ENCODE measurements at regions not wholly inside any gene's neighbourhood (a gene's known extent, or its start where the extent isn't known, plus 50 kb on each side); places are given as distances from the start of the nearest gene placed in this dataset.

DNA sequence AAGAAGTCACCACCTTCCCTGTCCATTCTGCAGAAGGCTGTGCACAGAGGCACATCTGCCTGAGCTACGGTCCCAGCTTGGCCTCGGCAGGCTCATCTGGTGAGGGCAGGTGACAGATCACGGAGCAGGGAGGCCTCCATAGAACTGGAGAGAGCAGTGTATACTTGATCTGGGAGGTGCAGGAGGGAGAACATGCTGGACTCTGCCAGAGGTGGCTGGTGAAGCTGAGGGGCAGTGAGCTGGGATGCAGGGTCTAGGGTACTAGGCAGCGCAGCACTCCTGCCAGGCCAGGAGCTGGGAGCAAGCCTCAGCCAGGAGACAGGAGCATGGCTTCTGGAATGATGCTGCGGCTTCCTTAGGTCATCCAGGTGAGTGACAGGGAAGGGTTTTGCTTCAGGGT, 553.0 kb downstream of the TCERG1L start:
- no peaks in the 10 kb centered on the region for H3K79me2 ChIP-seq (replicated peaks; ENCODE audit: insufficient read depth)
- ATAC-seq (no peak), DNase-seq (ENCODE audit: low spot score) (no peak)
- H3K4me1 ChIP-seq (ENCODE audit: insufficient read depth), result no peaks in the 10 kb centered on the region
- H4K20me1 ChIP-seq (replicated peaks; ENCODE audit: insufficient read depth), result no peaks in the 10 kb centered on the region
- no peak overlapping the region for H3K27ac ChIP-seq (ENCODE audit: low read depth)
- no peaks in the 10 kb centered on the region for H3K9me2 ChIP-seq (ENCODE audit: insufficient read depth)
- no peak overlapping the region for H2AFZ ChIP-seq
- Mint-ChIP-seq H3K4me3 (no peak overlapping the region), H3K27ac (no peak overlapping the region), H3K36me3 (ENCODE audit: low read depth) (peaks cover 17% of the 10 kb centered on the region; the same call in 2 of the 3 replicates), H3K4me1 (no peaks in the 10 kb centered on the region), H3K27me3 (ENCODE audit: insufficient read depth, low read depth, poor library complexity) (peaks cover 4% of the 10 kb centered on the region), H3K9me3 (peaks cover 70% of the 10 kb centered on the region)
- H3K4me3 ChIP-seq, result no peak overlapping the region
- TF ChIP-seq STAT1 (IDR thresholded peaks at IDR 0.05; ENCODE audit: unreplicated experiment), result no peak
- TF ChIP-seq, protein P1, sequence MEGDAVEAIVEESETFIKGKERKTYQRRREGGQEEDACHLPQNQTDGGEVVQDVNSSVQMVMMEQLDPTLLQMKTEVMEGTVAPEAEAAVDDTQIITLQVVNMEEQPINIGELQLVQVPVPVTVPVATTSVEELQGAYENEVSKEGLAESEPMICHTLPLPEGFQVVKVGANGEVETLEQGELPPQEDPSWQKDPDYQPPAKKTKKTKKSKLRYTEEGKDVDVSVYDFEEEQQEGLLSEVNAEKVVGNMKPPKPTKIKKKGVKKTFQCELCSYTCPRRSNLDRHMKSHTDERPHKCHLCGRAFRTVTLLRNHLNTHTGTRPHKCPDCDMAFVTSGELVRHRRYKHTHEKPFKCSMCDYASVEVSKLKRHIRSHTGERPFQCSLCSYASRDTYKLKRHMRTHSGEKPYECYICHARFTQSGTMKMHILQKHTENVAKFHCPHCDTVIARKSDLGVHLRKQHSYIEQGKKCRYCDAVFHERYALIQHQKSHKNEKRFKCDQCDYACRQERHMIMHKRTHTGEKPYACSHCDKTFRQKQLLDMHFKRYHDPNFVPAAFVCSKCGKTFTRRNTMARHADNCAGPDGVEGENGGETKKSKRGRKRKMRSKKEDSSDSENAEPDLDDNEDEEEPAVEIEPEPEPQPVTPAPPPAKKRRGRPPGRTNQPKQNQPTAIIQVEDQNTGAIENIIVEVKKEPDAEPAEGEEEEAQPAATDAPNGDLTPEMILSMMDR (conservative IDR thresholded peaks at IDR 0.05; ENCODE audit: low read depth in 2 of 2), result no peak
- TF ChIP-seq, protein P2, sequence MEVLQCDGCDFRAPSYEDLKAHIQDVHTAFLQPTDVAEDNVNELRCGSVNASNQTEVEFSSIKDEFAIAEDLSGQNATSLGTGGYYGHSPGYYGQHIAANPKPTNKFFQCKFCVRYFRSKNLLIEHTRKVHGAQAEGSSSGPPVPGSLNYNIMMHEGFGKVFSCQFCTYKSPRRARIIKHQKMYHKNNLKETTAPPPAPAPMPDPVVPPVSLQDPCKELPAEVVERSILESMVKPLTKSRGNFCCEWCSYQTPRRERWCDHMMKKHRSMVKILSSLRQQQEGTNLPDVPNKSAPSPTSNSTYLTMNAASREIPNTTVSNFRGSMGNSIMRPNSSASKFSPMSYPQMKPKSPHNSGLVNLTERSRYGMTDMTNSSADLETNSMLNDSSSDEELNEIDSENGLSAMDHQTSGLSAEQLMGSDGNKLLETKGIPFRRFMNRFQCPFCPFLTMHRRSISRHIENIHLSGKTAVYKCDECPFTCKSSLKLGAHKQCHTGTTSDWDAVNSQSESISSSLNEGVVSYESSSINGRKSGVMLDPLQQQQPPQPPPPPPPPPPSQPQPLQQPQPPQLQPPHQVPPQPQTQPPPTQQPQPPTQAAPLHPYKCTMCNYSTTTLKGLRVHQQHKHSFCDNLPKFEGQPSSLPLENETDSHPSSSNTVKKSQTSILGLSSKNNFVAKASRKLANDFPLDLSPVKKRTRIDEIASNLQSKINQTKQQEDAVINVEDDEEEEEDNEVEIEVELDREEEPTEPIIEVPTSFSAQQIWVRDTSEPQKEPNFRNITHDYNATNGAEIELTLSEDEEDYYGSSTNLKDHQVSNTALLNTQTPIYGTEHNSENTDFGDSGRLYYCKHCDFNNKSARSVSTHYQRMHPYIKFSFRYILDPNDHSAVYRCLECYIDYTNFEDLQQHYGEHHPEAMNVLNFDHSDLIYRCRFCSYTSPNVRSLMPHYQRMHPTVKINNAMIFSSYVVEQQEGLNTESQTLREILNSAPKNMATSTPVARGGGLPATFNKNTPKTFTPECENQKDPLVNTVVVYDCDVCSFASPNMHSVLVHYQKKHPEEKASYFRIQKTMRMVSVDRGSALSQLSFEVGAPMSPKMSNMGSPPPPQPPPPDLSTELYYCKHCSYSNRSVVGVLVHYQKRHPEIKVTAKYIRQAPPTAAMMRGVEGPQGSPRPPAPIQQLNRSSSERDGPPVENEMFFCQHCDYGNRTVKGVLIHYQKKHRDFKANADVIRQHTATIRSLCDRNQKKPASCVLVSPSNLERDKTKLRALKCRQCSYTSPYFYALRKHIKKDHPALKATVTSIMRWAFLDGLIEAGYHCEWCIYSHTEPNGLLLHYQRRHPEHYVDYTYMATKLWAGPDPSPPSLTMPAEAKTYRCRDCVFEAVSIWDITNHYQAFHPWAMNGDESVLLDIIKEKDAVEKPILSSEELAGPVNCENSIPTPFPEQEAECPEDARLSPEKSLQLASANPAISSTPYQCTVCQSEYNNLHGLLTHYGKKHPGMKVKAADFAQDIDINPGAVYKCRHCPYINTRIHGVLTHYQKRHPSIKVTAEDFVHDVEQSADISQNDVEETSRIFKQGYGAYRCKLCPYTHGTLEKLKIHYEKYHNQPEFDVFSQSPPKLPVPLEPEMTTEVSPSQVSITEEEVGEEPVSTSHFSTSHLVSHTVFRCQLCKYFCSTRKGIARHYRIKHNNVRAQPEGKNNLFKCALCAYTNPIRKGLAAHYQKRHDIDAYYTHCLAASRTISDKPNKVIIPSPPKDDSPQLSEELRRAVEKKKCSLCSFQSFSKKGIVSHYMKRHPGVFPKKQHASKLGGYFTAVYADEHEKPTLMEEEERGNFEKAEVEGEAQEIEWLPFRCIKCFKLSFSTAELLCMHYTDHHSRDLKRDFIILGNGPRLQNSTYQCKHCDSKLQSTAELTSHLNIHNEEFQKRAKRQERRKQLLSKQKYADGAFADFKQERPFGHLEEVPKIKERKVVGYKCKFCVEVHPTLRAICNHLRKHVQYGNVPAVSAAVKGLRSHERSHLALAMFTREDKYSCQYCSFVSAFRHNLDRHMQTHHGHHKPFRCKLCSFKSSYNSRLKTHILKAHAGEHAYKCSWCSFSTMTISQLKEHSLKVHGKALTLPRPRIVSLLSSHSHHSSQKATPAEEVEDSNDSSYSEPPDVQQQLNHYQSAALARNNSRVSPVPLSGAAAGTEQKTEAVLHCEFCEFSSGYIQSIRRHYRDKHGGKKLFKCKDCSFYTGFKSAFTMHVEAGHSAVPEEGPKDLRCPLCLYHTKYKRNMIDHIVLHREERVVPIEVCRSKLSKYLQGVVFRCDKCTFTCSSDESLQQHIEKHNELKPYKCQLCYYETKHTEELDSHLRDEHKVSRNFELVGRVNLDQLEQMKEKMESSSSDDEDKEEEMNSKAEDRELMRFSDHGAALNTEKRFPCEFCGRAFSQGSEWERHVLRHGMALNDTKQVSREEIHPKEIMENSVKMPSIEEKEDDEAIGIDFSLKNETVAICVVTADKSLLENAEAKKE (CRISPR knock-in tag; IDR thresholded peaks at IDR 0.05), result no peak
- TF ChIP-seq EZH2 (IDR thresholded peaks at IDR 0.05; ENCODE audit: low read depth, unreplicated experiment), result no peak
- no peak for TF ChIP-seq POLR2AphosphoS5 (IDR thresholded peaks at IDR 0.05; ENCODE audit: low read depth)
- TF ChIP-seq NANOG (IDR thresholded peaks at IDR 0.05; ENCODE audit: borderline replicate concordance), result no peak
- TF ChIP-seq, protein P3, sequence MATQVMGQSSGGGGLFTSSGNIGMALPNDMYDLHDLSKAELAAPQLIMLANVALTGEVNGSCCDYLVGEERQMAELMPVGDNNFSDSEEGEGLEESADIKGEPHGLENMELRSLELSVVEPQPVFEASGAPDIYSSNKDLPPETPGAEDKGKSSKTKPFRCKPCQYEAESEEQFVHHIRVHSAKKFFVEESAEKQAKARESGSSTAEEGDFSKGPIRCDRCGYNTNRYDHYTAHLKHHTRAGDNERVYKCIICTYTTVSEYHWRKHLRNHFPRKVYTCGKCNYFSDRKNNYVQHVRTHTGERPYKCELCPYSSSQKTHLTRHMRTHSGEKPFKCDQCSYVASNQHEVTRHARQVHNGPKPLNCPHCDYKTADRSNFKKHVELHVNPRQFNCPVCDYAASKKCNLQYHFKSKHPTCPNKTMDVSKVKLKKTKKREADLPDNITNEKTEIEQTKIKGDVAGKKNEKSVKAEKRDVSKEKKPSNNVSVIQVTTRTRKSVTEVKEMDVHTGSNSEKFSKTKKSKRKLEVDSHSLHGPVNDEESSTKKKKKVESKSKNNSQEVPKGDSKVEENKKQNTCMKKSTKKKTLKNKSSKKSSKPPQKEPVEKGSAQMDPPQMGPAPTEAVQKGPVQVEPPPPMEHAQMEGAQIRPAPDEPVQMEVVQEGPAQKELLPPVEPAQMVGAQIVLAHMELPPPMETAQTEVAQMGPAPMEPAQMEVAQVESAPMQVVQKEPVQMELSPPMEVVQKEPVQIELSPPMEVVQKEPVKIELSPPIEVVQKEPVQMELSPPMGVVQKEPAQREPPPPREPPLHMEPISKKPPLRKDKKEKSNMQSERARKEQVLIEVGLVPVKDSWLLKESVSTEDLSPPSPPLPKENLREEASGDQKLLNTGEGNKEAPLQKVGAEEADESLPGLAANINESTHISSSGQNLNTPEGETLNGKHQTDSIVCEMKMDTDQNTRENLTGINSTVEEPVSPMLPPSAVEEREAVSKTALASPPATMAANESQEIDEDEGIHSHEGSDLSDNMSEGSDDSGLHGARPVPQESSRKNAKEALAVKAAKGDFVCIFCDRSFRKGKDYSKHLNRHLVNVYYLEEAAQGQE (IDR thresholded peaks at IDR 0.05; ENCODE audit: unreplicated experiment), result no peak
- TF ChIP-seq EZH2phosphoT487 (IDR thresholded peaks at IDR 0.05; ENCODE audit: unreplicated experiment), result no peak
- no peak for TF ChIP-seq CREB1 (CRISPR knock-in tag; IDR thresholded peaks at IDR 0.05; ENCODE audit: low read depth)
- no peak for TF ChIP-seq ZNF331 (CRISPR knock-in tag; IDR thresholded peaks at IDR 0.05; ENCODE audit: low read depth)
- TF ChIP-seq, protein P4, sequence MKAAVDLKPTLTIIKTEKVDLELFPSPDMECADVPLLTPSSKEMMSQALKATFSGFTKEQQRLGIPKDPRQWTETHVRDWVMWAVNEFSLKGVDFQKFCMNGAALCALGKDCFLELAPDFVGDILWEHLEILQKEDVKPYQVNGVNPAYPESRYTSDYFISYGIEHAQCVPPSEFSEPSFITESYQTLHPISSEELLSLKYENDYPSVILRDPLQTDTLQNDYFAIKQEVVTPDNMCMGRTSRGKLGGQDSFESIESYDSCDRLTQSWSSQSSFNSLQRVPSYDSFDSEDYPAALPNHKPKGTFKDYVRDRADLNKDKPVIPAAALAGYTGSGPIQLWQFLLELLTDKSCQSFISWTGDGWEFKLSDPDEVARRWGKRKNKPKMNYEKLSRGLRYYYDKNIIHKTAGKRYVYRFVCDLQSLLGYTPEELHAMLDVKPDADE (IDR thresholded peaks at IDR 0.05), result no peak
- TF ChIP-seq ZNF114 (CRISPR knock-in tag; IDR thresholded peaks at IDR 0.05), result no peak
- TF ChIP-seq JUNB (IDR thresholded peaks at IDR 0.05; ENCODE audit: unreplicated experiment), result no peak
- H3K4me2 ChIP-seq, result no peak overlapping the region
- no peaks in the 10 kb centered on the region for H3K36me3 ChIP-seq (ENCODE audit: insufficient read depth)
- H3K27me3 ChIP-seq (ENCODE audit: insufficient read depth), result no peaks in the 10 kb centered on the region
- no peaks in the 10 kb centered on the region for H3F3A ChIP-seq (replicated peaks; ENCODE audit: low read depth)

Measured in GM23338 (cell line).